ENCODE measurements at regions not wholly inside any gene's neighbourhood (a gene's known extent, or its start where the extent isn't known, plus 50 kb on each side); places are given as distances from the start of the nearest gene placed in this dataset.

- peak in 2 of 3 donors; percentile 39 to 48 for TF ChIP-seq CTCF (IDR thresholded peaks at IDR 0.05)
- no peak for TF ChIP-seq POLR2A (IDR thresholded peaks at IDR 0.05)
- TF ChIP-seq POLR2AphosphoS5 (IDR thresholded peaks at IDR 0.05), result no peak
Measured at GRCh38 chr14:24710403-24711112, 76.6 kb upstream of the GZMB start.
